HG03135 (cell line): ENCODE measurements at regions not wholly inside any gene's neighbourhood (a gene's known extent, or its start where the extent isn't known, plus 50 kb on each side); places are given as distances from the start of the nearest gene placed in this dataset.

Source experiments
- ATAC-seq: cut with Tn5 transposase; IDR thresholded peaks from one replicate; pipeline ENCODE4 v1.9.1; 2021; ENCODE audit warnings: mild to moderate bottlenecking, moderate library complexity; ENCODE audit not compliant: unreplicated experiment

- no peak for ATAC-seq
Measured at GRCh38 chr17:79232957-79233356, 158.3 kb downstream of the ENGASE start.

- no peak for ATAC-seq
Measured at GRCh38 chr17:79231766-79232287, 157.2 kb downstream of the ENGASE start.

- ATAC-seq, result no peak
Measured at GRCh38 chr17:79230576-79230975, 156.0 kb downstream of the ENGASE start.

- ATAC-seq, result no peak
Measured at GRCh38 chr17:79226037-79226436, 151.4 kb downstream of the ENGASE start.

DNA sequence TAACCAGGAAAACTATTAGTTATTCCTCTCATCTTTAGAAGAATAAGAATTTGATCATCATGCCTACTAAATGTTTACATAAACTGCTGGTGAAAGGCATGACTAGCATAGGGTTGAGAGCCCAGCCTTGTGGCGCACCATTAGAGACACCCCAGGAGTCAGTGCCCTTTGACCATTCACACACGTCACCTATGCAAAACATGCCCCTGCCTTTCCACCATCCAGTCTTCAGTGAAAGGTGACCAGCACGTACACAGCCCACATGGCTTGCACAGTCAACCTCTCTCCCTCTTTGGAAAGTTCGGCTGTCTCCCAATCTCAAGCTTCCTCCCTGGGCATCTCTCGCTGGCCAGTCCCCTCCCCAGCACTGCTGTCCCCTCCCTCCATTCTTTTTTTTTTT is 150.3 kb downstream of the ENGASE start:
- ATAC-seq, result no peak

GRCh38 chr17:79224476-79224875 is 149.9 kb downstream of the ENGASE start:
- no peak for ATAC-seq

GRCh38 chr17:79223953-79224352 is 149.3 kb downstream of the ENGASE start:
- ATAC-seq, result no peak

GRCh38 chr17:79223471-79223870 is 148.8 kb downstream of the ENGASE start:
- no peak for ATAC-seq

DNA sequence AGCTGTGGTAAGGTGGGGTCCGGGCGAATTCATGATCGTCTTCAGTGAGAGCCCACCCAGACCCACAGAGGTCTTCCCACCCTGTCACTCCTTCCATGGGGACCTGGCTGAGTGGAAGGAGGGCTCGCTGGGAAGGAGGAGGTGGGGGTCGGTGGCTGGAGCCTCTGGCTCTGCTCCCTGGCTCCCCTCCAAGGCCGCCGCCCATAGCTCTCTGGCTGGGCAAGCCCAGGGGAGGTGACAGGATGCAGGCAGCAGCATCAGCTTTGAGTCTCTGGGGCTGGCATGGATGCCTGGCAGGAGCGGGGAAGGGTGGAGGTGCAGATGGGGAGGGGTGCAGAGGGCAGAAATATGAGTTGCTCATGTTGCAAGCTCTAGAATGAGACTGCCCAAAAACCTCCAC is 147.0 kb downstream of the ENGASE start:
- ATAC-seq, result no peak

- ATAC-seq, result no peak
Measured at GRCh38 chr17:79220713-79221291, 146.2 kb downstream of the ENGASE start.

- no peak for ATAC-seq
Measured at GRCh38 chr17:79220201-79220712, 145.6 kb downstream of the ENGASE start.

DNA sequence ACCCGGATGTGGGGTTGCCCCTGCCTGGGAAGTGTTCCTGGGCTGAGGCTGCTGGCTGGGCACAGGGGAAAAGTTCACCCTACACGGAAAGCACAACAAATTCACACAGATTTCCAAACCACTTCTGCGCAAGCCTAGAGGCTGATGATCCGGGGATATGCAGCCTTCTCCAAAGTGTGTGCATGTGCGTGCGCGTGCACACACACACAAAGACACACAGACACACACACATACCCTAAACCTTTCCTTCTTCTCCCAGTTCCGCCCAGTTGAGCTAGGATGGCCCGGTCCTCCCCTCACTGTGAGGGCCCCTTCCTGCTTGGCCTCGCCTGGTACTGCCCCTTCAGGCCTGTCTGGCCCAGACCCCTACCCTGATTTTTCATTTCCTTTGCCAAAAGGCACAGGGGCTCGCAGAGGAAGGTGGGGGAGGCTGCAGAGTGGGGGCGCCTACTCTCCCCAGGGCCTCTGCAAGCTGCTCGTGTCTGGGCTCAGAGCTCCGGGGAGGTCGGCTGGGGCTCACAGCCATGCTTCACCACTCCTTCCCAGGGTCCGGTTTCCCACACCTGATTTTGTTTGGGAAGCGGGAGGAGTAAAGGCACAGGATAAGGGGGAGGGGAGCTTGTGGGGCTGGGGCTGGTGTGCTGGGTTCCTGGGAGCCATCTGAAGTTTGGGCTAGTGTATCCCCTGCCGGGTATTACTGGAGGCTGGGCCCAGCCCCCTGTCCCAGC is 144.7 kb downstream of the ENGASE start:
- ATAC-seq, result no peak

GRCh38 chr17:79218825-79219200 is 144.2 kb downstream of the ENGASE start:
- no peak for ATAC-seq

DNA sequence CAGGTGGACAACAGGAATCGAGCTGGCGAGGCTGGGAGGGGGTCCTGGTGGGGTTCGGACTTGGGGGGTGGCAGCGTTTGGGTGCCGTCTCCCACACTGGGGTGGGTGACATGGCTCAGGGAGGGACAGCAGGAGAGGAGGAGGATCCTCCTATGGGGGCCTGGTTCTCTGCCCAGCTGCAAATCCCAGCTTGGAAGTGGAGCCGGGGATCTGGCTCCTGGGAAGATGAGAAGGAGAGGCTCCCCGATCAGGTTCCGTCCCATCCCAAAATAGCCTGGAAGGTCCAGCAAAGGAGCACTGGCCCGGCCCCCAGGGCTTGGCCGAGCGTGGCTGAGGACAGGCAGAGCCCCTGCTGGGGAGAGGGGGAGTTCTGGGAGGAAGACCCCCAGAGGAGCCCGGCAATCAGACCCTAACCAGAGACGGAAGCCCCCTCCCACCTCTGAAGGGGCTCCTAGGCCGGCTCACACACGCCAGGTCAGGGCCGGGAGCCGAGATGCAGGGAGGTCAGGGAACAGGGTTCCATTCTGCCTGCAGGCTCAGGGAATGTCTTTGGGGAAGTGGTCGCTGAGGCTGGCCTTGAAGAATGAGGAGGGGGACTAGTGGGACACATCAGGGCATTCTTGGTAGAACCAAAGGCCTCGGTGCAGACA is 143.7 kb downstream of the ENGASE start:
- ATAC-seq, result no peak

- ATAC-seq, result no peak
Measured at GRCh38 chr17:79217473-79218135, 143.0 kb downstream of the ENGASE start.

GRCh38 chr17:79216826-79217225 is 142.2 kb downstream of the ENGASE start:
- ATAC-seq, result no peak

GRCh38 chr17:79216391-79216790 is 141.8 kb downstream of the ENGASE start:
- no peak for ATAC-seq

DNA sequence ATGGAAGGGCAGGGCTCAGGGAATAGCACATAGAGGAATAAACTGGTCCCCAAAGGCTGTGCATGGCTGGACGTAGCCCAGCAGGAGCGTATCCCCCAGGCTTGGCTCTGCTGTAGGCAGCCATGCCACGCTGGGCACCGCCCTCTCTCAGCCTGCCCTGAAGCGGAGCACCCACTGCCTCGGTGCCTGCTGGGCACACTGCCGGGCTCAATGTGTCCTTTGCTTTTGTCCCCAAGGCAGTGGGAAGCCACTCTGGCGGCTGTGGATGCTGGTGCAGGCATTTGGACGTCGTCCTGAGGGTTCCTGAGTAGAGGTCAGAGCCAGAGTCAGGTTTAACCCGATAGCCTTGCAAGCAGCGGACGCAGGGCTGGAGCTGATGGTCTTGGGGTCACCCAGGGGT is 141.0 kb downstream of the ENGASE start:
- ATAC-seq, result no peak

GRCh38 chr17:79214940-79215604 is 140.4 kb downstream of the ENGASE start:
- ATAC-seq, result no peak

- ATAC-seq, result no peak
Measured at GRCh38 chr17:79214459-79214858, 139.8 kb downstream of the ENGASE start.

DNA sequence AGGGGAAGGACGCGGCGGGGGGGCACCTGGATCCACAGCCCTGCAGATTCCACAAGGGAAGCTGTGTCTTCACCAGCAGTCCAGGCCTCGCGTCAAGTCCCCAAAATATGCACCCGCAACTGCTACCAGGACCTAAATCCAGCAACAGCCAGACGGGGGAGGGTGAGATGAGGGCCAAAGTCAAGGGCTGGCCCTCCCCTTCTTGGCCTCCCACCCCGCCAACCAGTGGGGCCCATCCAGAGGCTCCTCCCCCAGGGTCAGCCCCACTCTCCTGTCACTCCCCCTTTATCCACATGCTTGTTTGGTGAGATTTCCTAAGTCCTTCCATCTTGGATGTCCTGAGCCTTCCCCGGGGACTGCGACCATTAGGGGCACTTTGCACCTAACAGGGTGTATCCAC is 138.7 kb downstream of the ENGASE start:
- ATAC-seq, result no peak
